GM18867 (cell line): ENCODE measurements at regions not wholly inside any gene's neighbourhood (a gene's known extent, or its start where the extent isn't known, plus 50 kb on each side); places are given as distances from the start of the nearest gene placed in this dataset.
"Not testable (repeated sequence)": the region's sequence is repeated elsewhere in the genome, so short reads cannot be mapped to it uniquely, and the experiment has no call there.

Experiments
- ATAC-seq: cut with Tn5 transposase; IDR thresholded peaks from one replicate; pipeline ENCODE4 v1.9.1; 2021; ENCODE audit warnings: mild to moderate bottlenecking, moderate library complexity; ENCODE audit not compliant: unreplicated experiment

DNA sequence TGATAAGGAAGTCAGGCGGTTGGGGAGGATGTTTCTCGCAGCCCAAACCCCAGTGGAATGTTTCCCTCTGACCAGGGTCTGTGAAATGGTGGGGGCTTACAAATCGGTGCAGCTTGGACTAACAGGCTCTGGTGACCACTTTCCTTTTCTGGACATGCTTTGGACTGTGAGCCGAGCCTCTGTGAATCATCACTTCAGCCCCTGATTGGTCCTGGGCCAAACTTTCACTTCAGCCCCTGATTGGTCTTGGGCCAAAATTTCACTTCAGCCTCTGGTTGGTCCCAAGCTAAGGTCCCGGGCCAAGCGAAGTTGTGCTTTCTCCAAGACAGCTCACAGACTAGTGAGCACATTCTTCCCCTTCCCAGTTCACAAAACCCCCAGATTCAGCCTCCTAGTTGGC is 223.7 kb upstream of the ANKRD20A1 start:
- ATAC-seq, result not testable (repeated sequence)

DNA sequence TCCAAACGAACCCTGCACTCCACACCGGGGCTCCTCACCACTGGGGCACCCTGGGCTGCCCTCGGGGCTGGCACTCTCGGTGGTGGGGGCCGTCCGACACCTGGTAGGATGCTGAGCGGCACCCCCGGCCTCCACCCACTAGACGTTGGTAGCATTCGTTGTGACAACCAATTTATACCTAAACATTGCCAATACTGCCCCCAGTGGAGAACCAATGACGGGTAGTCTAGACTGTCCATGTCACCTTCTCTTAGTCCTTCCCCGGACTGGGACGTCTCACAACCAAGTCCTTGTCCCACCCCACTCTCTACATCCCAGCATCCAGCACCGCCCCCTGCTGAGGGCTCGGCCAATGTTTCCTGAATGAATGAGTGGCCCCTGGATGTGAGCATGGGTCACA is 246.8 kb upstream of the ANKRD20A1 start:
- peak; percentile 73 for ATAC-seq

DNA sequence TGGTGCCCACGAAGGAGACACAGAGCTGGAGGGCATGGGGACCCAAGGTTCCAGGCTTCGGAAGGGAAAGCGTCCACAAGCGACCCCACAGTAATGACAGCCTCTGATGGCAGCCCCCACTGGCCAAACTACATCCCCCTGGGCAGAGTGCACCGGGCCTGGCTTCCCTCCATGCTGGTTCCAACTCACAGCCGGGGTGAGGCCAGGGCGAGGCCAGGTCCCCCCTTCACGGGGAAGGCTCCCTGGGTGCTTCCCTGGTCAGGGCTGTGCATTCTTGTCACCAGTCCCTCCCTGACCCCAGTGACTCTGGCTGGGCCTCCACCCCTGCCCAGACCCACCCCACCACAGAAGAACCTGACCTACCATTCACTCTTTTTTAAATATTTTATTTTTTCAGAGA is 248.9 kb upstream of the ANKRD20A1 start:
- ATAC-seq, result not testable (repeated sequence)

DNA sequence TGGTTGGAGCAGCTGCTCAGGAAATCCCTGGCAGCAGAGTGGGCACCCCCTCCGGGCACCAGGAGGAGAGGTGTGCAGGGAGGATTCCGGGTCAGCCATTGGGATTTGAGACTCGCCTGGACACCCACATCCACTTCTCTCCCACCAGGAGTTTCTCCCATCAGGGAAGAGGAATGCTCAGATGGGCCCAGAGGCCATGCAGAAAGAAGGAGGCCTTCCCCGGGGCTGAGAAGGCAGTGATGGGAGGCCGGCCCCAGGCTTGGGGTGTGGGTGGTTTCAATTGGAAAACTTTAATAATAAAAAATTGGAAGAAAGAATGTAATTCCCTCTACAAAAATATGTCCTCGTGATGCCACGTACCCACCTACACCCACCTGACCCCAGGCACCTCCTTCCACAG is 249.3 kb upstream of the ANKRD20A1 start:
- not testable (repeated sequence) for ATAC-seq

DNA sequence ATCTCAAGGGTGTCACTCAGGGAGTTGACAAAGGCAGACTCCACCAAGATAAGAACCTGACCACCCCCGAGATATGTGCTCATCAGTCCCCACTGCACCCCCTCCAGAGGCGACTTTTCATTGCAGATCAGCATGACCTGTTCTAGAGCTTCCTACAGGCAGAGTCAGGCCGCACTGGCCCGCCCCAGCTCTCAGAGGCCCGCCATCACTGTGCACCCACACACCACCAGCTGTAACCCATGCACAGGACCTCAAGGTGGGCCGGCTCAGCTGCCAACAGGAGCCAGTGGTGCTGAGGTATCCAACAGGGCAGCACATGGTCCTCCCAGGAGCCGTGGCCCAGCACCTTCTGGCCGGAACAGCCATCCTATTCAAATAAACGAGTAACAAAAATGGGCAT is 253.6 kb upstream of the ANKRD20A1 start:
- ATAC-seq, result not testable (repeated sequence)

DNA sequence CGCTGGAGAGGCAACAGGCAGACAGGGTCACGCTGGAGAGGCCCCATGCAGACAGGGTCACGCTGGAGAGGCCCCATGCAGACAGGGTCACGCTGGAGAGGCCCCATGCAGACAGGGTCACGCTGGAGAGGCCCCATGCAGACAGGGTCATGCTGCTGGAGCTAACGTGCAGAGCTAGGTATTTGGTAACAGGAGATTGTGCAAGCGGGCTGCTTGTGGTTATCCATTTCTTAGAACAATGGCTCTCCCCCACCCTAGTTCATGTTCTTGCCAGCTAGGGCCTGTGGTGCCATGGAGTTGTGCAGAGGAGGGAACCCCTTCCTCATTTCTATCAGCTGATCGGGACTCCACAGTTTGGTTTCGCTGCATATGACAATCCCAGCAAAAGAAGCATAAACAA is 255.1 kb upstream of the ANKRD20A1 start:
- ATAC-seq, result not testable (repeated sequence)

DNA sequence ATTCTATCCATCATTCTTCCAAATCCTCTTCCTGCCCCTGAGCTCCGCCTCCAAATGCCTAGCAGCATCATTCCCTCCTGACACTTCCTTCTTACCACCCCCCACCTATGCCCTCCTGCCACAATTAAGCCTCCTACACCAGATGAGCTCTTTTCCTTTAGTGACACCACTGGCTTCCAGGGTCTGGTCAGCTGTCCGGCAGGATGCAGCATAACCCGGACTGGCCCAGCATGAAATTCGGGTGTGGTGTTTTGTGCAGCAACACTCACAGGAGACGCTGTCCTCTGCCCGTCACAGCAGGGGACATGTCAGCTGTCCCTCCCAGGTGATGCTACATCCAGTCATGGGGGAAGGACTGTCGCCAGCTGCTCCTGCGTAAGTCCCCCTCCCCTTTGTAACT is 266.3 kb upstream of the ANKRD20A1 start:
- ATAC-seq, result not testable (repeated sequence)

DNA sequence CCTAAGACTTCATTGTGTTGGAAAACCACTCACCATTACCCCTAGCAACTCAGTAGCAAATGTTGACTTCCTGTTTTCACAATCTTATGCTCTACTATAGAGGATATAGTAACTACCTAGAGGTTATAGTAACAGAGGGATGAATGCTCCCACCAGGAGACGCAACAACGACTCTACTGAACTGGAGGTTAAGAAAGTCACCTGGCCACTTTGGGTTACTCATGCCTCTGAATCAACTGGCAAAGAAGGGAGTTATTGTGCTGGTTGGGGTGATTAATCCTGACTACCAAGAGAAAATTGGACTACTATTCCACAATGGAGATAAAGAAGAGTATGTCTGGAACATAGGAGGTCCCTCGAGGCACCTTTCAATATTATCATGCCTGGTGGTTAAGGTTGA is 302.9 kb upstream of the ANKRD20A1 start:
- ATAC-seq, result not testable (repeated sequence)

DNA sequence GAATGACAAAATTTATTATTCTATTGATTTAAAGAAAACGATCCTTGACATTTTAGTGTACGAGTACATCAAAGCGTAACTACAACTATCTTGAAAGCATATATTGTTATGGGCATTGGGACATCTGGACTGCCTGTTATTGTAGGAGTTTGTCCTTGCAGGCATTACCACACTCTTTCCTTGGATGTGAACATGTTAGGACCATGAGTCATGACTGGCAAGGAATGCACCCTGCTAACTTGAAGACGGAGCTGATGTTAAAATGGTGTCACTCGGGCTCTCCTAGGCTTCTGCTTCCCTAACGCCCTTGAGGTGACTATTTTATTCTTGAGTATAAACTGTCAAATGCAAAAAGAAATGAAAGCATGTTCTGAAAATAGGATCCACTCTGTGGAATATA is 308.7 kb upstream of the ANKRD20A1 start:
- ATAC-seq, result not testable (repeated sequence)

DNA sequence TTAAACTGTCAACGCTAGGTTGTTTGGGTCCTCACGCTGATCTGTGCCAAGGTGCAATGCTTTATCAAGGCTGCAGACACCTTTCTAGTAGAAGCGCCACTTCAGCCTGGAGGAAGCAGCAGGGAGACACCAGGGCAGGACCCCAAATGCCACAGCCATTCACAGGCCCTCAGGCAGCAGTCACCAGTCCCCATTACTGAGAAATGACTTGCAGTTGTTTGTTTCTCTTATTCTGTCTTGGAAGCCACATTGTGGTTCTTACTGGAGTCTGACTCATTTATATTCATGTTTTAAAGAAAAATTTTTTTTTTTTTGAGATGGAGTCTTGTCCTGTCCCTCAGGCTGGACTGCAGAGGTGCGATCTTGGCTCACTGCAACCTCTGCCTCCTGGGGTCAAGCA is 328.9 kb upstream of the ANKRD20A1 start:
- ATAC-seq, result not testable (repeated sequence)

DNA sequence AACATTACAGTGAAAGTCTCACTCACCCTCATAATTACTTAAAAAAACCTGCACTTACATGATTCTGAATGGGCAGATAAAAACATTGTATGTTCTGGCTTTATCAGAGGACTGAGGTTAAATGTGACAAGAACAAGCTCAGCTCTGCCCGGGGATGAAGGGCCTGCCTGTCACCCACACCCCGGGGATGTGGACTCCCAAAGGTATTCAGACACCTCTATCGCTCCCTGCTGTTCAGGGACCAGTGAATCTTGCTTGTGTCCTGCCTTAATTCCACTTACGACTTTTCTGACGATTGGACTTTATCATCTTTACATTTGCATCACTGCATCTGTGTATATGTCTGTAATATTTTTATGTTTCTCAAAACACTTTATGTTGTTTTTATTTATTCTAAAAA is 341.8 kb upstream of the ANKRD20A1 start:
- ATAC-seq, result not testable (repeated sequence)

DNA sequence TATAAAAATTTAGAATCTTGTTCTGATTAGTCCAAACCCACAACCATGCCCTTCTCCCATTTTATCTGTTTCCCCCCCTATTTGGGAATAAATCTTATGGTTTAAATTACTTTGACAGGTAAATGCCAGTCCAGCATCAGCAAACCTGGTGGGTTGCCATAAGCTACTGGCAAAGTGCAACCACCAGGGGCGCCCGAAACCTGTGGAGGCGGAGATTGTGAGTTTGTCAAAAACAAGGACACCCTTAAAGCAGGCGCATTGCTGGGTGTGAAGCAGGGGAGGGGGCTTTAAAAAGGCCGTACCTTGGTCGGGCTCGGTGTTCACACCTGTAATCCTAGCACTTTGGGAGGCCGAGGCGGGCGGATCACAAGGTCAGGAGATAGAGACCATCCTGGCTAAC is 344.1 kb upstream of the ANKRD20A1 start:
- not testable (repeated sequence) for ATAC-seq

DNA sequence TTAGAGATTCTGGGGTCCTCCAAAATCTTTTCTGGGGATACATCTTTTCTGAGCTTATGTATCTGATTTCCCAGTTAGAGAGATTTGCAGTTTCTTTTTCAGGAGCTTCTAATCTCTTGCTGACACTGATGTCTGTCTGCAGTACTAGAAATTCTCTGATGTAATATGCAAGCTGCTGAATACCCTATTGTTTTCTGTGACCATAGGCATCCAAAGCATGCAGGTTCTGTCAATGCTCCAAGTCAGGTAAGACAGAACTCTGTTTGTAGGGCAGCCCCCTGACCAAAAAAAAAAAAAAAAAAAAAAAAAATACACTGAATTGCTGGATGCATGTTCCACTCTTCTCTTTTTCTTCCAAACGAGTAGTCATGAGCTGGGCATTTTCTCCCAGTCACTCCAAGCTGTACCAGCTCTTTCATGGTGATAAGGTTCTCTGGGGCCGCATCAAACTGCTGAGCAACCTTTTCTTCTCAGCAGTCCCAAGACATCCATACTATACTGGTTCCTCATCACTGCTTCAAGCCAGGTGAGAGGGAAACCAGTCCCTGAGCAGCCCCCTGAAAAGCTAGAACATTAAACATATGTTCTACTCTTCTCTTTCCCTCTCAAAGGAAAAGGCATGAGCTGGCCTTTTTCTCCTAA is 354.9 kb upstream of the ANKRD20A1 start:
- ATAC-seq, result not testable (repeated sequence)

DNA sequence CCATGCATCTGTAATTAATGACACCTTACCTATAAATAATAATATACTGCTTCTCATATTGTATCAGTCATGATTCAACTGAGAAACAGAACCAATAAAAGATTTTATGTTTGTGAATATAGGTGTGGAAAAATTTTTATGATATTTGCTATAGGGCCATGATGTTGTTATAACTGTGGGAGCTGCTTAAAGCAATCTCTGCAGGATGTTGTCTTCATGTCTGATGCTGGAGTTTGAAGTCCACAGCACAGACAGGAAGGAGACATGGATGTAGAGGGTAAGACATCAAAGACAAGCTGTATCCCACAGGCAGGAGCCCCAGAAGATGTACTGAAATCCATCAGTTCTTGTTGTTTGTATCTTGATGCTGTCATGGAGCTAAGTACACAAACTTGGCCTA is 366.7 kb upstream of the ANKRD20A1 start:
- not testable (repeated sequence) for ATAC-seq

DNA sequence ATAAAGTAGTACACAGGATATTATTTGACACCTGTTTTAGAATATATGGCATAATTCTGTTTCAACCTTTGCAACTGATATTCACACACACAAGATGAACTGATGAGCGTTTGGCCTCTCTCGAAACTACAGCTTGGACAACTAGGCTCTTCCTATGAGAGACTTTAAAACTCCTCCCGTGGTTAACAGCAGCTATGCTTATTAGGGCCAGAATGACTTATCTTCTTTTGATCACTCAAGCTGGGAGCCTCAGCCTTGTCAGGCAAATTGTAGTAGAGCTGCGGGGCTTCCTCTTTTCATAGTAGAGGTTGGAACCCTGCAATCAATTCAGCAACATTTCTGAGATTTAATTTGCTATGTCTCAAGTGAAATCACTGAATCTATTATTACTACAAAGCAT is 381.3 kb upstream of the ANKRD20A1 start:
- peak; percentile 57 for ATAC-seq

DNA sequence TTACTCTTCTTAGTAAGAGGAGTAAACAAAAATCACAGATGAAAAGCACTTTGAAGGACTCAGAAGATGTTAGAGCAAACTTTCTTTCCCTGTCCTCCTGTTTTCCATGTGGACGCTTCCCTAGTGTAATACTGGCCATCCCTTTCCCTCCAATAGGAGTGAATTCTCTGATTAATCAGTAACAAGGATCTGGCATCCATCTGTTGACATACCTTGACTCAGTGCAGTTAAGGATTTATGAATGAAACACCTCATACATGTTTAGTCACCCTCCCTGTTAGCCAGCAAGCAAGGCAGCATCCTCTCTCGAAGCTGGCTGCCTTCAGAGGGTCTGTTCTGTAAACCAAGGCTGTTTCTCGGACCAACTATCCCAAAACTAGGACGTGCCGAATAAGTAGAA is 388.0 kb upstream of the ANKRD20A1 start:
- not testable (repeated sequence) for ATAC-seq

DNA sequence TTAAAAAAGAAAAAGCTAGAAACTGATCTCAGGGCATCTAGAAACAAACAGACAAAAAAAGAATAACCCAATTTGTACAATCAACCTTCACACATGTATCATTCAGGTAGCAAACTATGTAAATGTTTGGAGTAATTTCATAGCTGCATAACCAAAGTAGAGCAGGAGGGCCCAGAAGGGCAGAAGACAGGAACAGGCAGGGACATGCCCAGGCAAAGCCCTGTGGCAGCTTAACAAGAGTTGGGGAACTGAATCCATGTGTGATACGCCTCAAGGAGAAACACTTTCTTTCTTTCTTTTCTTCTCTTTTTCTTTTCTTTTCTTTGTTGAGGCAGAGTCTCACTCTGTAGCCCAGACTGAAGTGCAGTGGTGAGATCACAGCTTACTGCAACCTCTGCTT is 390.4 kb upstream of the ANKRD20A1 start:
- ATAC-seq, result not testable (repeated sequence)

DNA sequence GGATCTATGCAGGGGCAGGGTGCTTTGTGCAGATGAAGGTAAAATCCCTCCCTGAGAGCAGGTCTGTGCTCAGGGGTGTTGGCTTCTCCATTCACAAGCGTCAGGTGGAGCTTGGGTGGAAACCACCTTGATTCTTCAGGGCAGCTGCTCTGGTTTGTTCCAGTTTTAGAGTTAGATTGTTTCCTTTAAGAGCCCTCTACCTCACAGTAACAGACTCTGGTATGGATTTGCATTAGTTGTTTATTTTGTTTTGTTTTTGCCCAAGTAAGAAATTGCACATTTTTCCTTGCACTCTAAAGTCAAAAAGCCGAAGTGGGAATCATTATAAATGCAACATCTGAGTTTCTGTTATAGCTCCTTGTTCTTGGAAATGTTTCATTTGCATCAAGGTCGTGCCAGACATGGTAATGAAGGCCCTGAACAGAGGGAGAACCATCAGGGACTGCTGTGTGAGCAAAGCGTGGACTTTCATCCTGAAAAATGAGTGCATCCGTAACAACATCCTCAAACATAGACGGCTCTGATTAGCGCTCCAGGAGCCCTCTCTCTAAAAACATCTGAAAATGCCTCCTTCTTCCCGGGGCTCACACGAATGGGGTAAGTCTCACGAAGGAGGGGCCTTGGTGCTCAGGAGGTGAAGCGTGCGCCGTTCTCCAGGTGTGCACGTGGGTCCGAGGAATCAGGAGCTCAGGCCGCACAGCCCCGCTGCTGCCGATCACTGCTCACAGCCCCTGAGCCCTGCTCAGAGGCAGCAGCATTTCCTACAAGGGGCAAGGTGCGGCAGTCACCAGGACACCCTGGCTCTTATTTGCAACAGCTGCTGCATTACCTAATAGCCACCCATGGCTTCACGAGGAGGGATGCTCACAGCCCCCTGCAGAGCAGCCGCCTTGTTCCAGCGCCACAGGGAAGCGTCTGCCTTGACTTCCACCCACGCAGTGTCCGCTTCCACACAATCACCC is 396.7 kb upstream of the ANKRD20A1 start:
- ATAC-seq, result not testable (repeated sequence)

DNA sequence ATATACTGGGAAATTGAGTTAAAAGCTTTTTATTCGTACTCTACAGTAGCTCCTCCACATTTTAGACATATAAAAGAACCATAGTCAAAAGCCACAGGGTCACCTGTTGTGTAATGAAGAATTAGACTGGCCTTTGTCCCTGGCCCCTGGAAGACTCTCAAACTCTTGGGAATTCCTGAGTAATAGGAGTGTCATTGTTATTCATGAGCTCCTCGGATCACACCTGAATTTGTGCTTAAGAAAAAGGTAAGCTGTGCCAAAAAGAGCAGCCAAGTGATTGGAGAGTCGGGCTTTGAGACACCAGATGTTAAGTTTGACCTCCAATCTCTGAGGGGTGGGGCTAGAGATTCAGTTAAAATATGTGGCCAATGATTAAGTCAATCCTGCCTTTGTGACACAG is 405.8 kb upstream of the ANKRD20A1 start:
- ATAC-seq, result not testable (repeated sequence)

DNA sequence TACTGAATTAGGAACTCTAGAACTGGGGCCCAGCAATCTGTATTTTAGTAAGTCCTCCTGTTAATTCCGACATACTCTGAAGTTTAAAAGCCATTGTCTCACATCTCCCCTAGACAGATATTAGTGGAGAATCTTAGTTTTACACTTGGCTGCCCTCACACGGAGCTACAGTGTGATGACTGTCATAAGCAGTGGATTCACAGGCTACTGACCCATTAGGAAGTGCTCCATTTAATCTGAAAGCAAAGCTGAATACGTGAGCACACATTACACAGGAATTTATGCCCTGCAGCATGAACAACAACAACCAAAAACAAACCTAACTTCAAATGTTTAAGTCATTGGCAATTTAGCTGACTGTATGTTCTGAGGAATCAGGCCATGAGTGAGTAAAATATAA is 416.4 kb upstream of the ANKRD20A1 start:
- not testable (repeated sequence) for ATAC-seq

DNA sequence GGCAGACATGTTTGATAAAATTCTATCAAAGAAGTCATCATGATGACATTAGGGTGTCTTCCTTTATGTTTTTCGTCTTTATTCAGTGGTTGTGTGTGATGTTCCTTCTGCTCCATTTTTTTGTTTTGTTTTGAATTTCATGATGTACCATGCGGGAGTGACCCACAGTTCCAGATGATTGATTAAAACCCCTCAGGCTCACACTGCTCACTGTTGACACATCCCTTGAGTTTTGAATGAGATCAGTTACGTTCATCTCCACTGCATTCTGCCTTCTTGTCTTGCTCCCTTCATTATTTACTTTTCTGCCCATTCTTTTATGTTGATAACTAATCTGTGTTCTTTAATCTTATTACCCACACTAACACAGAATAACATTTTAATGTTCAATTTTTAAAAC is 421.7 kb upstream of the ANKRD20A1 start:
- ATAC-seq, result not testable (repeated sequence)

DNA sequence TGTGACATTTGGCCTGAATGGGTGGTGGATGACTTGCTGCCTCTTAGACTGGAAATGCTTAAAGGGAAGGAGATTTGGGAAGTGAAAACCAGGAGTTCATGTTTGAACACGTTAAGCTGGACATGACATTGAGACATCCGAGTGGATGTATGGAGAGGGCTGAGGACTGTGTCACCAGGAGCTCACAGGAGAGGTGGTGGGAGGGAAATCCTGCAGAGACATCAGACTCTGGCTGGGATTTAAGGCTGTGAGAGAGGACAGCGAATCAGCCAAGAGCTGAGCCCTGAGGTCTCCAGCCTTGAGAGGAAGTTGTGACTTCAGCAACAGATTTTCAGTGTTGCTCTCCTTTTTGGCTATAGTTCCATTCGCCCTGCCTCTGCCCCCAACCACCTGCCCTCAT is 432.5 kb upstream of the SPATA31A3 start:
- ATAC-seq, result not testable (repeated sequence)
